Karpas-422 (cell line): ENCODE measurements at regions not wholly inside any gene's neighbourhood (a gene's known extent, or its start where the extent isn't known, plus 50 kb on each side); places are given as distances from the start of the nearest gene placed in this dataset.
"Not testable (repeated sequence)": the region's sequence is repeated elsewhere in the genome, so short reads cannot be mapped to it uniquely, and the experiment has no call there.

Experiments used
- DNase-seq: peaks from one replicate; pipeline ENCODE4 v3.0.0-alpha.2; 2015
- H2AFZ ChIP-seq: fragments of 200-600 bp; sonication (generic); 2 replicates; pipeline ENCODE4 v1.6.1; 2014; ENCODE audit warnings: antibody characterized with exemption, low read length, mixed read lengths
- H3K27ac ChIP-seq: fragments of 200-600 bp; sonication (generic); 2 replicates; pipeline ENCODE4 v1.5.1; 2014; ENCODE audit warnings: mild to moderate bottlenecking, low read length, moderate library complexity
- H3K27me3 ChIP-seq: fragments of 200-600 bp; sonication (generic); 2 replicates; pipeline ENCODE4 v1.6.1; 2014; ENCODE audit warnings: low read length, mixed read lengths
- H3K36me3 ChIP-seq: fragments of 200-600 bp; sonication (generic); 2 replicates; pipeline ENCODE4 v1.6.1; 2014; ENCODE audit warnings: low read length, mixed read lengths; ENCODE audit not compliant: insufficient read depth
- H3K4me1 ChIP-seq: fragments of 200-600 bp; sonication (generic); 2 replicates; pipeline ENCODE4 v1.6.1; 2014; ENCODE audit warnings: mild to moderate bottlenecking, low read length, mixed read lengths
- H3K4me2 ChIP-seq: fragments of 200-600 bp; sonication (generic); 2 replicates; pipeline ENCODE4 v1.6.1; 2014; ENCODE audit warnings: low read length, low read depth, mild to moderate bottlenecking; ENCODE audit not compliant: poor library complexity, severe bottlenecking
- H3K4me3 ChIP-seq: fragments of 200-600 bp; sonication (generic); 2 replicates; pipeline ENCODE4 v1.5.1; 2014; ENCODE audit warnings: mild to moderate bottlenecking, antibody characterized with exemption, low read length, mixed read lengths
- H3K79me2 ChIP-seq: fragments of 200-600 bp; sonication (generic); 2 replicates; pipeline ENCODE4 v1.6.1; 2014; ENCODE audit warnings: mild to moderate bottlenecking, low read length, mixed read lengths
- H3K9ac ChIP-seq: fragments of 200-600 bp; sonication (generic); 2 replicates; pipeline ENCODE4 v1.6.0; 2014; ENCODE audit warnings: low read length
- H3K9me2 ChIP-seq: fragments of 200-600 bp; sonication (generic), shearing (Covaris generic); replicated peaks from 2 replicates; pipeline ENCODE4 v1.6.0; 2014; ENCODE audit warnings: mild to moderate bottlenecking, low read length, moderate library complexity; ENCODE audit not compliant: insufficient read depth
- H3K9me3 ChIP-seq: fragments of 300-700, 200-600 bp; sonication (generic); 2 replicates; pipeline ENCODE4 v1.6.1; 2014; ENCODE audit warnings: low read length, mixed read lengths
- H4K20me1 ChIP-seq: fragments of 200-600 bp; sonication (generic); 2 replicates; pipeline ENCODE4 v1.6.1; 2014; ENCODE audit warnings: mild to moderate bottlenecking, antibody characterized with exemption, low read length, low read depth; ENCODE audit not compliant: insufficient read depth

DNA sequence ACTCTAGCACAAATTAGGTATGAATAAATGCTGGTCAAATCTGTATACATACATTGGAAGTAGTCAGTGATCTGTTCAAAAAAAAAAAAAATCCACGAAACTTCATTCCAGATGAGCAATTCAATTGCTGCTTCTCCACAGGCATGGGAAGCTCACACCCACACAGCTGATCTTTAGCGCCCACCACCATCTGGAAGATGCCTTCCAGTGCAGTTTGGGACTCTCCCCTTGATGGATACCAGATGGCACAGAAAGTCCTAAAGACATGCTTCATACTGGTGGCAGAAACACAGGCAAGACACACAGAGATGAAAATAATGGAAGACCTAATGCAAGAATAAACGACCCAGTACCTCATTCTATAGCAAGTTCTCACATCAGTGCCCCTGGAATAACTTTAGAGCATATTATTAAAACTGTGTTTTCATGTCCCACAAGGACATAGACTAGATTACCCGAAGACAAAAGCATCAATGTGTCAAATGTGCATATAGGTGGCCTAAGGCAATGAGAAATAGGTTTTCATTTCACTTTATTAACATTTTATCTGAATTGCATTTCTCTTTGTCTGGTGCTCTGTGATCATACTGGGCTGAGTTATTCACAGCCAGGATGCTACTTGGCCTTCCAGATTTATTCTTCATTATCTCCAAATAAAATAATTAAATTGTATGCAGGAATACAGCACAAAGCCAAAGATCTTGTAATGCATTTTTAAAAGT is 135.4 kb upstream of the TAS2R1 start:
- Histone ChIP-seq H2AFZ (no peak overlapping the region), H4K20me1 (no peaks in the 10 kb centered on the region), H3K4me1 (no peaks in the 10 kb centered on the region)

DNA sequence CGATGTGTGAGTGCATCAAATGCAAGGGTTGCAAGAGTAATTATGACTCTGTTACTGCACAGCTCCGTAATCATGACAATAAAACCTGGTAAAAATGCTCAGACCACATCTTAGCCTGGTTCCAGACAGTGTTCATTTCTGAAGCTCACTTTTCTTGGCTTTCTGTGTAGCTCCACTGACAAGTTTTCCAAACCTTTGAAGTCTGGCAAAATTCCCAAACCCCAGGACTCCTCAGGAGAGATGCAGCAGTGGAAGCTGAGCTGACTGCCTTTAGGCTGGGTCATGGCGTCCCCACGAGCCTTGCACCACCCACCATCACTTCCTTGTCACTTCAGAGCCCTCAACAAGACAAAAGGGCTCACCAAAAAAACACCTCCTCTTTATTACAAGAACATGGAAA is 131.6 kb upstream of the TAS2R1 start:
- no peaks in the 10 kb centered on the region for H3K4me1 ChIP-seq
- no peaks in the 10 kb centered on the region for H4K20me1 ChIP-seq
- no peak overlapping the region for H3K9ac ChIP-seq
- no peak overlapping the region for H3K27ac ChIP-seq
- no peak overlapping the region for H2AFZ ChIP-seq
- no peak overlapping the region for H3K4me3 ChIP-seq
- H3K9me2 ChIP-seq: no peaks in the 10 kb centered on the region
- H3K27me3 ChIP-seq: no peaks in the 10 kb centered on the region
- no peaks in the 10 kb centered on the region for H3K36me3 ChIP-seq
- no peak overlapping the region for H3K4me2 ChIP-seq
- no peaks in the 10 kb centered on the region for H3K79me2 ChIP-seq
- no peak for DNase-seq
- H3K9me3 ChIP-seq: no peaks in the 10 kb centered on the region

More for the DNA sequence above, 135.4 kb upstream of the TAS2R1 start:
- no peak overlapping the region for H3K27ac ChIP-seq
- no peaks in the 10 kb centered on the region for H3K9me2 ChIP-seq
- no peak overlapping the region for H3K4me2 ChIP-seq
- no peak for DNase-seq
- H3K79me2 ChIP-seq: no peaks in the 10 kb centered on the region
- no peak overlapping the region for H3K4me3 ChIP-seq
- H3K36me3 ChIP-seq: no peaks in the 10 kb centered on the region
- no peaks in the 10 kb centered on the region for H3K9me3 ChIP-seq
- H3K27me3 ChIP-seq: no peaks in the 10 kb centered on the region
- H3K9ac ChIP-seq: no peak overlapping the region

DNA sequence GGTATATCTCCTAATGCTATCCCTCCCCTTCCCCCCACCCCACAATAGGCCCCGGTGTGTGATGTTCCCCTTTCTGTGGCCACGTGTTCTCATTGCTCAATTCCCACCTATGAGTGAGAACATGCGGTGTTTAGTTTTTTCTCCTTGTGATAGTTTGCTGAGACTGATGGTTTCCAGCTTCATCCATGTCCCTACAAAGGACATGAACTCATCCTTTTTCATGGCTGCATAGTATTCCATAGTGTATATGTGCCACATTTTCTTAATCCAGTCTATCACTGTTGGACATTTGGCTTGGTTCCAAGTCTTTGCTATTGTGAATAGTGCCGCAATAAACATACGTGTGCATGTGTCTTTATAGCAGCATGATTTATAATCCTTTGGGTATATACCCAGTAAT is 122.5 kb upstream of the TAS2R1 start:
- DNase-seq, H3K4me2 ChIP-seq, H3K79me2 ChIP-seq, H2AFZ ChIP-seq, H3K9ac ChIP-seq, H3K4me3 ChIP-seq, H3K27ac ChIP-seq, H3K36me3 ChIP-seq, H3K27me3 ChIP-seq, H3K9me2 ChIP-seq, H4K20me1 ChIP-seq, H3K9me3 ChIP-seq, H3K4me1 ChIP-seq: not testable (repeated sequence)

DNA sequence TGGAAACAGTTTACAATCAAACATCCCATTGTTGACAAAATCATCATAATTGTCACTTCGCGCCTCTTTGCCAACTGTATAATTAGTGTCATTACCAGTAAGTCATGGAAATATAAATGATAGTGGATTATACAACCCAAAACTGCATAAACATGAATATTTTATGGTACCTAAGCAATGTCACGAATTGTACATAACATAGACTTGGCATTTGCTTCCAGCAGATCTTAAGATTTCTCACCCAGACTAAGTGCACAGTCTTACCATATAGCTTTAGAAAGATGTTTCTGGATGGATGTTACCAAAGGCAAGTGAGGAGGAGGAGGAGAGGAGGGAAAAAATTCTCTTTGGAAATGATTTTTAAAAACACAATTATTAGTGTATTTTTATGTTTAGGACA is 113.4 kb upstream of the TAS2R1 start:
- no peaks in the 10 kb centered on the region for H3K4me1 ChIP-seq
- no peaks in the 10 kb centered on the region for H3K79me2 ChIP-seq
- H3K9me2 ChIP-seq: no peaks in the 10 kb centered on the region
- no peak overlapping the region for H2AFZ ChIP-seq
- no peaks in the 10 kb centered on the region for H4K20me1 ChIP-seq
- H3K27ac ChIP-seq: no peak overlapping the region
- H3K4me2 ChIP-seq: no peak overlapping the region
- H3K36me3 ChIP-seq: no peaks in the 10 kb centered on the region
- H3K9ac ChIP-seq: no peak overlapping the region
- no peak overlapping the region for H3K4me3 ChIP-seq
- no peaks in the 10 kb centered on the region for H3K27me3 ChIP-seq
- DNase-seq: no peak
- H3K9me3 ChIP-seq: no peaks in the 10 kb centered on the region

DNA sequence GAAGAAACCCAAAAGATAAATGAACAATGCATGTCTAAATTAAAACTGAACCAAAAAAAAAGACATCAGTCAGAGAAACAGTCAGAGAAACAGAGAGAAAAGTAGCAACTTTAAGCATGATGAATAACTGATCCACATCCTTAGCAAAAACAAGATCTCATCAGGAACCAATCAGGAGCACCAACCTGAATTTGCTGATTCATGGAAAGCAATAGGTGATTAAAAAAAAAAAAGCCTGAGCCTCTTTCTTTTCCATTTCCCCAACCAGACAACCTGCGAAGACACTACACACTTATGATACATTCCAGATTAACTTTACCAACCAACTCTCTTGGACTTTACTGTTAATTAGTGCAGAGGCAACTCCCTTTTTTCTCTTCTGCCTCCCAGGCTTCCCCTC is 112.7 kb upstream of the TAS2R1 start:
- no peaks in the 10 kb centered on the region for H3K79me2 ChIP-seq
- no peaks in the 10 kb centered on the region for H3K4me1 ChIP-seq
- H3K9me2 ChIP-seq: no peaks in the 10 kb centered on the region
- H3K27me3 ChIP-seq: no peaks in the 10 kb centered on the region
- no peak overlapping the region for H3K4me2 ChIP-seq
- no peak overlapping the region for H3K27ac ChIP-seq
- H2AFZ ChIP-seq: no peak overlapping the region
- no peak overlapping the region for H3K9ac ChIP-seq
- H3K36me3 ChIP-seq: no peaks in the 10 kb centered on the region
- H4K20me1 ChIP-seq: no peaks in the 10 kb centered on the region
- H3K4me3 ChIP-seq: no peak overlapping the region
- no peak for DNase-seq
- H3K9me3 ChIP-seq: no peaks in the 10 kb centered on the region

DNA sequence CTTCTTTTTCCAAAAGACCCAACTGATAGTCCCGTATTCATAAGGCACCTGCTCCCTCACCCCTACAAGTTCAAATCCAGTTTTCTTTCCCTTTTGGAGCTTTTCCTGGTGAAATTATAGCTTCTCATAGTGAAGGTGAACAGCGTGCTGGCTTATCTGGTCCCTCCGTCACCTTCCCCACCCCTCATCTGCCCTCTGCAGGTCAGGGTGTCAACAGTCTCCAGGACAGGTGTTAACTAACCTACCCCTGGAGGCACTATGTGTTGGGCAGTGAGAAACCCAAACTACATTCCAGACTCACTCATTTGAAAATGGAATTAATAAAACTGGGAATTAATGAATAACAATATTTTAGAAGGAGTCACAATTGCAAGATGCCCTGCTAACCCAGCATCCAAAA is 109.0 kb upstream of the TAS2R1 start:
- no peaks in the 10 kb centered on the region for H3K4me1 ChIP-seq
- no peaks in the 10 kb centered on the region for H3K9me3 ChIP-seq
- no peak overlapping the region for H2AFZ ChIP-seq
- H4K20me1 ChIP-seq: no peaks in the 10 kb centered on the region
- no peak overlapping the region for H3K27ac ChIP-seq
- no peaks in the 10 kb centered on the region for H3K27me3 ChIP-seq
- H3K9me2 ChIP-seq: no peaks in the 10 kb centered on the region
- no peak overlapping the region for H3K9ac ChIP-seq
- no peaks in the 10 kb centered on the region for H3K79me2 ChIP-seq
- no peak for DNase-seq
- no peak overlapping the region for H3K4me2 ChIP-seq
- no peaks in the 10 kb centered on the region for H3K36me3 ChIP-seq
- no peak overlapping the region for H3K4me3 ChIP-seq

DNA sequence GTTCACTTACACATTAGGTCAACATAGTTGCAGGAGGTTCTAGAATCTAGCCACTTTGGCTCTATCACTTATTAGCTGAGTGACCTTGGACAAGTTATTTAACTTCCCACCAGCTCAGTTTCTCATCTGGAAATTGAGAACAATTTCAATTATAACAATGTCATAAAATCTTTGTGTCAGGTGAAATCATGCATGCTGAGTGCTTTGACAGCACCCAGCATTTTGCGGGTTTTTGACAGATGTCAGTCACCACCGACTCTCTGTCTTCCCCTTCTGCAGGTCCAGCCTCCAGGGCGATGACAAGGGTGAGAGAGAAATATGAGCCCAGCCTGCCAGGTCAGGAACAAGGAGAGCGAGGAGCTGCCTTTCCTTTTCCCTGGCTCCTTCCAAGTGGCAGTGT is 107.1 kb upstream of the TAS2R1 start:
- Histone ChIP-seq H2AFZ (no peak overlapping the region), H3K27me3 (no peaks in the 10 kb centered on the region), H3K27ac (no peak overlapping the region), H3K9me3 (no peaks in the 10 kb centered on the region), H3K4me1 (no peaks in the 10 kb centered on the region), H4K20me1 (no peaks in the 10 kb centered on the region), H3K36me3 (no peaks in the 10 kb centered on the region), H3K9ac (no peak overlapping the region), H3K4me2 (no peak overlapping the region), H3K9me2 (no peaks in the 10 kb centered on the region), H3K4me3 (no peak overlapping the region), H3K79me2 (no peaks in the 10 kb centered on the region)
- DNase-seq: no peak

DNA sequence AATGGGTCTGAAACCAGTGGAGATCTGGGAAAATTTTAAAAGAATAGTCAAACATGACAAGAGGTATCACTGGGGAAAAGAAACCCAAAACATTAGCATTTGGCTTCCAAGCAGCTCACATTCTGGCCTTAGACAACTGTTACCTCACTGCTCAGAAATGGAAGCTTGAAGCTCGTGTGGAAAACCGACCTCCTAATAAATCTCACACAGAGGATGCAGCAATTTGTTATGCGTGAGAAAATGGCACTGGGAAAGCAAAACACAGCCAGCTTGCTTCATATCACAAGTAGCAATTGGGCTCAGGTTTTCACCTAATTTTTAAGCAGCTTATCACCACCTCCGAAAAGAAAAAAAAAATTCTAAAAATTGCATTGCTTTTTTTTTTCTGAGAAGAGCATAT is 103.3 kb upstream of the TAS2R1 start:
- Histone ChIP-seq H3K36me3 (no peaks in the 10 kb centered on the region), H3K27ac (no peak overlapping the region), H3K9me3 (no peaks in the 10 kb centered on the region), H3K9me2 (no peaks in the 10 kb centered on the region), H3K79me2 (no peaks in the 10 kb centered on the region), H2AFZ (no peak overlapping the region), H3K27me3 (no peaks in the 10 kb centered on the region), H3K4me2 (no peak overlapping the region), H3K4me1 (no peaks in the 10 kb centered on the region), H4K20me1 (no peaks in the 10 kb centered on the region), H3K9ac (no peak overlapping the region), H3K4me3 (no peak overlapping the region)
- no peak for DNase-seq

DNA sequence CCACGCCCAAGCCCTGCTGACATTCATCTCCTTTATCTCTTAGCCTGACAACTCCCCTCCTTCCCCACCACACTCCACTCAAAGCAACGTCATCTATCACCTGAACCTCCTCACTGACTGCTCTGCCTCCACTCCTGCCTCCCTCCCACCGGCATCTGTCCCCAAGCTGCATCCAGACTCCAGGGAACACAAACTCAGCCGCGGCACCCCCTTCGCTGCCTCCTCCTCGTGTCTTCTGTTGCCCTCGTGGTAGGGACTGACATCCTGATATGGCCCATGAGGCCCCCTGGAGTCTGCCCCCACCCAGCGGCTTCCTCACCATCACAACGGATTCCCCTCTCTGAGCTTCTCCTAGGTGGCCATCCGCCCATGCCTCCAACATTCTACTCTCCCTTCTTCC is 101.0 kb upstream of the TAS2R1 start:
- no peak for DNase-seq
- no peaks in the 10 kb centered on the region for H3K79me2 ChIP-seq
- H3K9me2 ChIP-seq: no peaks in the 10 kb centered on the region
- H3K36me3 ChIP-seq: no peaks in the 10 kb centered on the region
- no peaks in the 10 kb centered on the region; the same call in 1 of the 2 replicates for H3K27me3 ChIP-seq
- H3K9ac ChIP-seq: no peak overlapping the region
- H3K4me1 ChIP-seq: no peaks in the 10 kb centered on the region
- H2AFZ ChIP-seq: no peak overlapping the region
- no peak overlapping the region for H3K4me3 ChIP-seq
- H3K9me3 ChIP-seq: no peaks in the 10 kb centered on the region
- no peak overlapping the region for H3K4me2 ChIP-seq
- H3K27ac ChIP-seq: no peak overlapping the region
- no peaks in the 10 kb centered on the region for H4K20me1 ChIP-seq
